Muscle of back (tissue), 3 donors: ENCODE measurements at regions not wholly inside any gene's neighbourhood (a gene's known extent, or its start where the extent isn't known, plus 50 kb on each side); places are given as distances from the start of the nearest gene placed in this dataset.

Experiments
- DNase-seq, 3 donors: peaks; one replicate each; pipeline versions ENCODE4 v3.0.0 to v3.0.0-alpha.2; 2013

GRCh38 chr20:11083841-11084240 lies 410.0 kb upstream of the JAG1 start:
- no peak for DNase-seq

GRCh38 chr20:11084508-11084907 lies 410.7 kb upstream of the JAG1 start:
- DNase-seq: no peak

DNA sequence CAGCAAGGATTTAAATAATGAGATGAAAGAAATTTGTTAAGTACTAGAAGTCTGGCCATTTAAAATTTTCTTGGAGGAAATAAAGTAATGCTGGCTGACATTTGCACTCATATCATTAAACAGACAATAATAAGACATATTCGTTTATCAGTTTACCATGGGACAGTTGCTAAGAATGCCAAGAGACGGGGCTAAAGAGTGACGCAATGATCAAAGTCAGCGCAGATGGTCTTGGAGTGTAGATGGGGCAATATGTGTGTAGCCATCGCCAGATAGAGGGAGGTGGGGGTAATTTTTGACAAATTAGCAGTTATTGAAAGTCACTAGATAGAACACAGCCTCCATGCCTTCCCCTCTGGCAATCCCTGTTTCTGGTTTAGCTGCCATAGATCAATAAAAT lies 413.2 kb upstream of the JAG1 start:
- no peak for DNase-seq

DNA sequence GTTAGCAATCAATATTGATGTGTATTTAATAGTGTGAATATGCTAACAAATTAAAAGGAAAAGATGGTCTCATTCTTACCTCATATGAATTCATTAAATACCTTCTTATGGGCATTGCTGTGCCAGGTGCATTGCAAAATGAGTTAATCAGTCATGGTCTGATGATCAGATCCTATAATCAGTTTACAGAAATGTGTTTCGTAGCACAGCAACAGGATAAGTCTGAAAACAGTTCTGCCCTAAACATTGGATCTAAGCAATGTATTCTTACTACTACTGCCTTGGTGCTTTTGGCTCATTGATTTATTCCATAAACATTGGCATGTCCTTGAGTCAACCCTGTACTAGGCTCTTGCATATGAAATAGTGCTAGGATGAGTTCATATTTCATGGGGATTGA lies 417.0 kb upstream of the JAG1 start:
- no peak for DNase-seq

- no peak for DNase-seq
Observed at GRCh38 chr20:11091511-11091910, 417.7 kb upstream of the JAG1 start.

GRCh38 chr20:11092151-11092550 lies 418.4 kb upstream of the JAG1 start:
- DNase-seq: no peak

GRCh38 chr20:11094196-11094595 lies 420.4 kb upstream of the JAG1 start:
- no peak for DNase-seq

DNA sequence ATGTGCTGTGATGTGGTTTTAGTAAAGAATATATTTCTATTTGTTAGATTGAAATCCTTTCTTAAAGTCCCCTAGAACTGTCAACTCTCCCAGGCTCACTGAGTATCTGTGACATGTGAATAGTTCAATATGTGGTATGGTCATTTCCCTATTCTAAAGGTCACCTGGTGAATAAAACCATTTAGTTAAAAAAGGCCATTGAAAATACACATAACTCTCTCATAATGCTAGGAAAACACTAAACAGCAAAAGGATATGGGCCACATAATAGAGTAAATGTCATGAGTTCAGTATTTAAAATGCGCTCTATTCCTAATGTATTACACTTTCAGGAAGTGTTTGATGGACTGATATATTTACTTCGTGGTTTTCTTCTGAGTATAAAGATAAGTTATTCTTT lies 420.9 kb upstream of the JAG1 start:
- DNase-seq: no peak

- DNase-seq: no peak
Observed at GRCh38 chr20:11098888-11099287, 425.1 kb upstream of the JAG1 start.

DNA sequence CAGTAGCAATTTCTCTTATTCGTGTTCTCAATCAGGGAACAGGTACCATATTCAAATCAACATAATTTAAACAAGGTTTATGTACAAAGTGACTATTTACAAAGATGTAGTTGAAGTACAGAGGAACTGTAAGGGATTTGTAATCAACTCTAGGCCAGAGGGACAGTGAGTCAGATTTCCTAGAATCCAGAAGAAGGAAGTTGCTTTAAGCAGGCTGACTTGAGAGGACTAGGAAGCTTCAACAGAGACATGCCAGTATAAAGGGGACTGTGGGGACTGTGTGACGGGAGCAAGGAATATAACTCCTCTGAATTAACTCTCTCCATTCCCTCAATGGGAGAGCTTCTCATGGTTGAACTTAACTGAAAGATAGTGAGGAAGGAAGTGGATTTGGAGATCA lies 427.4 kb upstream of the JAG1 start:
- no peak for DNase-seq

DNA sequence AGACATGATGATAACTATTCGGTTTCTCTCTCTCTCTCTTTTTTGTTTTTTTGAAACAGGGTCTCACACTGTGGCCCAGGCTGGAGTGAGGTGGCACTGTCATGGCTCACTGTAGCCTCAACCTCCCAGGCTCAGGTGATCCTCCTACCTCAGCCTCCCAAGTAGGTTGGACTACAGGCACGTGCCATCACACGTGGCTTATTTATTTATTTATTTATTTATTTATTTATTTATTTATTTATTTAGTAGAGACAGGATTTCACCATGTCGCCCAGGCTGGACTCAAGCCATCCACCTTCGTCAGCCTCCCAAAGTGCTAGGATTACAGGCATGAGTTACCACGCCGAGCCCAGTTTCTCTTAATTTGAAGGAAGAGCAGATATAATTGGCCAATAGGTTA lies 427.9 kb upstream of the JAG1 start:
- no peak for DNase-seq

- DNase-seq: no peak
Observed at GRCh38 chr20:11103866-11104265, 430.1 kb upstream of the JAG1 start.

- peak in 1 of 3 donors; percentile 22 for DNase-seq
Observed at GRCh38 chr20:11108102-11108810, 434.5 kb upstream of the JAG1 start.

GRCh38 chr20:11110535-11110934 lies 436.7 kb upstream of the JAG1 start:
- DNase-seq: no peak

- DNase-seq: no peak
Observed at GRCh38 chr20:11111191-11111590, 437.4 kb upstream of the JAG1 start.

GRCh38 chr20:11112832-11113231 lies 439.0 kb upstream of the JAG1 start:
- DNase-seq: no peak

- DNase-seq: no peak
Observed at GRCh38 chr20:11114382-11114781, 440.6 kb upstream of the JAG1 start.

GRCh38 chr20:11117808-11118528 lies 444.2 kb upstream of the JAG1 start:
- DNase-seq: peak in 1 of 3 donors; percentile 66

DNA sequence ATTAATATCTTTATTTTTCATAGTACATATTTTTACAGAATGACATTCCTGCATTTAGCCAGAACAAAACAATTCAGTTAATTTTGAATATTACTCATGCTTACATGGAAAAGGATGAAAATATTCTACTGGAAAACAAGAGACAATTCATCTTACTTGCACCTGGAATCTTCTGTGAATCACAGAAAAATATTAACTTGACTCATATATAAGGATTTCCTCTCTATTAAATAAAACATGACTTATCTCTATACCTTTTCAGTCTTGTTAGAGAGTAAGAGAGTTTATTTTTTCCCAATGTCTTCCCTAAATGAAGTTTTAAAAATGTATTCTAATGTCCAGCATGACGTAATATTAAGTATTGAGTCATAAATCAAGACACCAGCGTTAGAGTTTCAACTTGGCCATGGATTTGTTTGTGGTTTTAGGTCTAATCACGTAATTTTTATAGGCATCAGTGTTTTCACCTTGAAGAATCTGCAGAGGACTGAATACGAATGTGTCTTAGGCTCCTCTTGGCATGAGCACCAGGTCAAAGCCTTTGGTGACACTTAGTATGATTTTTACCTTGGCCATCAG lies 445.1 kb upstream of the JAG1 start:
- DNase-seq: no peak

- no peak for DNase-seq
Observed at GRCh38 chr20:11119573-11119972, 445.8 kb upstream of the JAG1 start.

GRCh38 chr20:11120431-11120830 lies 446.6 kb upstream of the JAG1 start:
- DNase-seq: no peak

GRCh38 chr20:11124849-11125505 lies 451.2 kb upstream of the JAG1 start:
- DNase-seq: peak in 1 of 3 donors; percentile 15

DNA sequence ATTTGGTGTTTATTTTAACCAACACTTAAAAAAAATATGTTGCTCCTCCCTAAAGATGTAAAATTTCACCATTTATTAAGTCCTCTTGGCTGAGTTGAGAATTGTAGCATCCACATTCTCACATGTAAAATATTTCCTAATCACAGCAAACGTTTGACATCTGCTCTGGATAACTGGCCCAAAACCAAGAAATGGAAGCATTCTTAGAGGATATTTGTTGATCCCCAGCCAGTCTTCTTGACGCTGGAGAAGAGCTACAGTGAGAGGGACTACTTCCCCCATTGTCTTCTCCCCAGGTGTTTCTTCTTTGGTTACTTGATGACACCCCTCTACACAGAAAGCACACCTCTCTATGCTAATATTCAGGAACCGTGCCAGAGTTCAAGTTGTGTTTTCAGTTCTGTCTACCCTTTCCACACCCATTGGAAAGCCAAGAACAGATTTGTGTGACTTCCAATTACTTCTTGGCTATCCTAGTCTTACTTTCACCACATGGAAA lies 454.5 kb upstream of the JAG1 start:
- peak; percentile 83 to 95 (median 87) for DNase-seq
